Loucy (cell line): ENCODE measurements at regions not wholly inside any gene's neighbourhood (a gene's known extent, or its start where the extent isn't known, plus 50 kb on each side); places are given as distances from the start of the nearest gene placed in this dataset.

Source experiments
- H2AFZ ChIP-seq: fragments of 200-600 bp; sonication (generic); 2 replicates; pipeline ENCODE4 v1.6.0; 2016; ENCODE audit warnings: antibody characterized with exemption, mild to moderate bottlenecking, low read length, moderate library complexity
- H3F3A ChIP-seq: fragments of 200-600 bp; 2 replicates; pipeline ENCODE4 v1.6.0; 2016; ENCODE audit warnings: antibody characterized with exemption, low read depth, mild to moderate bottlenecking
- H3K27me3 ChIP-seq: fragments of 200-600 bp; sonication (generic); 2 replicates; pipeline ENCODE4 v1.6.1; 2014; ENCODE audit warnings: low read length, mild to moderate bottlenecking; ENCODE audit not compliant: insufficient read depth, poor library complexity, severe bottlenecking
- H3K36me3 ChIP-seq: fragments of 200-600 bp; sonication (generic); 2 replicates; pipeline ENCODE4 v1.6.1; 2016; ENCODE audit warnings: low read length; ENCODE audit not compliant: insufficient read depth
- H3K4me1 ChIP-seq: fragments of 200-600 bp; sonication (generic); 2 replicates; pipeline ENCODE4 v1.5.1; 2014; ENCODE audit warnings: low read length, mild to moderate bottlenecking; ENCODE audit not compliant: insufficient read depth, poor library complexity, severe bottlenecking
- H3K4me2 ChIP-seq: fragments of 200-600 bp; sonication (generic); 2 replicates; pipeline ENCODE4 v1.6.0; 2014; ENCODE audit warnings: antibody characterized with exemption, low read length, low read depth, mild to moderate bottlenecking; ENCODE audit not compliant: poor library complexity, severe bottlenecking
- H3K4me3 ChIP-seq: fragments of 200-600 bp; sonication (generic); 2 replicates; pipeline ENCODE4 v1.5.1; 2014; ENCODE audit warnings: low read length, mild to moderate bottlenecking, mixed read lengths; ENCODE audit not compliant: poor library complexity, severe bottlenecking
- H3K79me2 ChIP-seq: fragments of 200-600 bp; sonication (generic); 2 replicates; pipeline ENCODE4 v1.6.1; 2014; ENCODE audit warnings: low read length; ENCODE audit not compliant: insufficient read depth
- H3K9ac ChIP-seq: fragments of 200-600 bp; sonication (generic); 2 replicates; pipeline ENCODE4 v1.6.0; 2014; ENCODE audit warnings: mild to moderate bottlenecking, low read depth, low read length, moderate library complexity; ENCODE audit not compliant: poor library complexity, severe bottlenecking
- H3K9me2 ChIP-seq: fragments of 200-600 bp; sonication (generic); replicated peaks from 2 replicates; pipeline ENCODE4 v1.6.1; 2016; ENCODE audit warnings: low read depth, low read length, mixed read lengths
- H3K9me3 ChIP-seq: fragments of 200-600 bp; sonication (generic); 2 replicates; pipeline ENCODE4 v1.6.1; 2014; ENCODE audit warnings: mild to moderate bottlenecking, antibody characterized with exemption, low read length, low read depth; ENCODE audit not compliant: insufficient read depth
- H4K20me1 ChIP-seq: fragments of 200-600 bp; sonication (generic); 2 replicates; pipeline ENCODE4 v1.6.0; 2014; ENCODE audit warnings: antibody characterized with exemption, low read length, mild to moderate bottlenecking; ENCODE audit not compliant: insufficient read depth, poor library complexity, severe bottlenecking
- CTCF ChIP-seq: fragments of 200-600 bp; sonication (generic); conservative IDR thresholded peaks from 2 replicates; pipeline ENCODE4 v1.5.1; 2014; ENCODE audit warnings: mild to moderate bottlenecking, antibody characterized with exemption, low read length
- EZH2phosphoT487 ChIP-seq: fragments of 200-600 bp; IDR thresholded peaks from 2 replicates; pipeline ENCODE4 v1.6.1; 2018; ENCODE audit warnings: antibody characterized with exemption, mild to moderate bottlenecking, moderate library complexity, borderline replicate concordance

GRCh38 chr5:100421360-100421759 lies 113.8 kb upstream of the FAM174A start:
- Histone ChIP-seq H3K36me3 (no peaks in the 10 kb centered on the region), H4K20me1 (no peaks in the 10 kb centered on the region), H2AFZ (no peak overlapping the region), H3K27me3 (no peaks in the 10 kb centered on the region), H3K4me1 (no peaks in the 10 kb centered on the region), H3K79me2 (no peaks in the 10 kb centered on the region), H3K4me3 (no peak overlapping the region), H3K9me2 (no peaks in the 10 kb centered on the region), H3F3A (no peaks in the 10 kb centered on the region), H3K9ac (no peak overlapping the region), H3K9me3 (no peaks in the 10 kb centered on the region), H3K4me2 (no peak overlapping the region)
- TF ChIP-seq CTCF (no peak), EZH2phosphoT487 (no peak)

DNA sequence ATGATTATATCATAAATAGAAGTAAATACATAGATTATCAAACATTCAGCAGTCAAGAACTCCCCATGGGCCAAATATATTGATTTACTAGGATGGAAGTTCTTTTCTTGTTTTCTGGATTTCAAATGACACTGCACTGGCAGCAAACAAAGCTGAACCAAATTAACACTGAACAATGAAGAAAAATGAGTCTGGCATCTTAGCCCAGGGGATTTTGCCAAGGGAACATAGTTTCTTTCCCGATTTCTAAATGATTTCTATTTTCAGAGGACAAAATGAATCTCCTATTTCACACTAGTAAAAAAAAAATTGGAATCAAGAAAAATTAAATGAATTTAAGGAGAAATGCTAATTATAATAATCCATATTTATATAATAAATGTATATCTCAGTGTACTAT lies 116.9 kb upstream of the FAM174A start:
- no peaks in the 10 kb centered on the region for H3K4me1 ChIP-seq
- H4K20me1 ChIP-seq: no peaks in the 10 kb centered on the region
- H3F3A ChIP-seq: no peaks in the 10 kb centered on the region
- H3K4me3 ChIP-seq: no peak overlapping the region
- no peaks in the 10 kb centered on the region for H3K36me3 ChIP-seq
- no peak overlapping the region for H3K9ac ChIP-seq
- H3K79me2 ChIP-seq: no peaks in the 10 kb centered on the region
- H3K9me3 ChIP-seq: no peaks in the 10 kb centered on the region
- no peaks in the 10 kb centered on the region for H3K9me2 ChIP-seq
- no peak for TF ChIP-seq EZH2phosphoT487
- TF ChIP-seq CTCF: no peak
- no peaks in the 10 kb centered on the region for H3K27me3 ChIP-seq
- no peak overlapping the region for H2AFZ ChIP-seq
- no peak overlapping the region for H3K4me2 ChIP-seq

GRCh38 chr5:100409660-100410151 lies 125.5 kb upstream of the FAM174A start:
- H3K27me3 ChIP-seq: no peaks in the 10 kb centered on the region
- H3K9ac ChIP-seq: no peak overlapping the region

More at GRCh38 chr5:100409660-100410151, 125.5 kb upstream of the FAM174A start:
- H3K36me3 ChIP-seq: no peaks in the 10 kb centered on the region
- no peak overlapping the region for H2AFZ ChIP-seq
- no peaks in the 10 kb centered on the region for H3K9me2 ChIP-seq
- no peaks in the 10 kb centered on the region for H3K79me2 ChIP-seq
- H3K4me2 ChIP-seq: no peak overlapping the region
- TF ChIP-seq CTCF (no peak), EZH2phosphoT487 (no peak)
- no peaks in the 10 kb centered on the region for H3F3A ChIP-seq
- H3K4me1 ChIP-seq: no peaks in the 10 kb centered on the region
- no peak overlapping the region for H3K4me3 ChIP-seq
- H4K20me1 ChIP-seq: no peaks in the 10 kb centered on the region
- H3K9me3 ChIP-seq: no peaks in the 10 kb centered on the region
